NCI-H146 treated with DMSO at 0.1 percent for 48 hours (cell line): ENCODE measurements at regions not wholly inside any gene's neighbourhood (a gene's known extent, or its start where the extent isn't known, plus 50 kb on each side); places are given as distances from the start of the nearest gene placed in this dataset.
"Not testable (repeated sequence)": the region's sequence is repeated elsewhere in the genome, so short reads cannot be mapped to it uniquely, and the experiment has no call there.

Source experiments
- DNase-seq: peaks from one replicate; lab custom pipeline; 2025; ENCODE audit not compliant: unreplicated experiment; lab: John Stamatoyannopoulos, UW

GRCh38 chr6:106802139-106802538 is 172.4 kb downstream of the CD24 start:
- no peak for DNase-seq

- DNase-seq = no peak
Observed at GRCh38 chr6:106801256-106801655, 171.9 kb downstream of the QRSL1 start.

GRCh38 chr6:106800379-106800778 is 171.0 kb downstream of the QRSL1 start:
- no peak for DNase-seq

- DNase-seq = no peak
Observed at GRCh38 chr6:106799031-106799894, 169.9 kb downstream of the QRSL1 start.

- no peak for DNase-seq
Observed at GRCh38 chr6:106797186-106797585, 167.8 kb downstream of the QRSL1 start.

- no peak for DNase-seq
Observed at GRCh38 chr6:106796781-106797180, 167.4 kb downstream of the QRSL1 start.

- no peak for DNase-seq
Observed at GRCh38 chr6:106794129-106794528, 164.8 kb downstream of the QRSL1 start.

- DNase-seq = no peak
Observed at GRCh38 chr6:106792536-106793236, 163.3 kb downstream of the QRSL1 start.

- no peak for DNase-seq
Observed at GRCh38 chr6:106790935-106791334, 161.6 kb downstream of the QRSL1 start.

- no peak for DNase-seq
Observed at GRCh38 chr6:106790149-106790770, 160.9 kb downstream of the QRSL1 start.

- no peak for DNase-seq
Observed at GRCh38 chr6:106789428-106790148, 160.2 kb downstream of the QRSL1 start.

- no peak for DNase-seq
Observed at GRCh38 chr6:106788761-106789160, 159.4 kb downstream of the QRSL1 start.

- no peak for DNase-seq
Observed at GRCh38 chr6:106787327-106788196, 158.2 kb downstream of the QRSL1 start.

- DNase-seq = no peak
Observed at GRCh38 chr6:106785298-106785697, 155.9 kb downstream of the QRSL1 start.

- no peak for DNase-seq
Observed at GRCh38 chr6:106783640-106784566, 154.5 kb downstream of the QRSL1 start.

GRCh38 chr6:106782536-106783285 is 153.3 kb downstream of the QRSL1 start:
- DNase-seq = no peak

- not testable (repeated sequence) for DNase-seq
Observed at GRCh38 chr6:106779552-106779951, 150.2 kb downstream of the QRSL1 start.

GRCh38 chr6:106778943-106779342 is 149.6 kb downstream of the QRSL1 start:
- no peak for DNase-seq
